Body of pancreas (tissue), 4 donors: ENCODE measurements at regions not wholly inside any gene's neighbourhood (a gene's known extent, or its start where the extent isn't known, plus 50 kb on each side); places are given as distances from the start of the nearest gene placed in this dataset.

Experiments
- CTCF ChIP-seq, 7 experiments: fragments of 450-650 bp in 4 of 7; fragments of 200-600 bp in 3 of 7; sonication (generic) in 3 of 7; IDR thresholded peaks; one replicate each; pipeline ENCODE4 v1.5.1; 2016 to 2019; ENCODE audit warnings: antibody characterized with exemption in 7 of 7
- POLR2A ChIP-seq, 3 donors: fragments of 450-650 bp; IDR thresholded peaks; one replicate each; pipeline ENCODE4 v1.6.1; 2016; ENCODE audit warnings: antibody characterized with exemption in 3 of 3, mild to moderate bottlenecking in 2 of 3

DNA sequence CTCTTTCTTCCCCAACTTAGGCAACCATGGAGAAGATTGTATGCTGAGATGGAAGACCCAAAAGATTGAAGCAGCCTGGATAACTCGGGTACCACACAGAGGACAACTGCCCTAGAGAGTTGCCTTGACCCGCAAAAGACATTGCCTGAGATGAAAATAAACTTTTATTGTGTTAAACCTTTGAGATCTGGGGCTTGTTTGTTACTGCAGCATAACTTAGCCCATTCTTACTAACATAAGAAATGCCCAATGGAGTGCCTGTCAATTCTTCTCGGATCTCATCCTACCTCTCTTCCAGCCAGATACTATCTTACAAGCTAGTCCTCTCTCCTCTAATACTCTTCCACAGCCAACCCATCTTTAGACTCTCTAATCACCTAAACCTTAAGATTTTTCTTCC is 76.8 kb downstream of the GCNT4 start:
- no peak for TF ChIP-seq CTCF (IDR thresholded peaks at IDR 0.05)
- no peak for TF ChIP-seq POLR2A (IDR thresholded peaks at IDR 0.05)
